Stromal cell of bone marrow (primary cell): ENCODE measurements at regions not wholly inside any gene's neighbourhood (a gene's known extent, or its start where the extent isn't known, plus 50 kb on each side); places are given as distances from the start of the nearest gene placed in this dataset.
"Not testable (repeated sequence)": the region's sequence is repeated elsewhere in the genome, so short reads cannot be mapped to it uniquely, and the experiment has no call there.

Experiments
- DNase-seq: peaks from one replicate; pipeline ENCODE4 v3.0.0-alpha.2; 2012; ENCODE audit warnings: low read depth

- DNase-seq, result no peak
Observed at GRCh38 chr1:117754061-117754969, 148.5 kb downstream of the TENT5C start.

GRCh38 chr1:117757668-117758067 is 151.8 kb downstream of the TENT5C start:
- peak; percentile 49 for DNase-seq

GRCh38 chr1:117758444-117759316 is 152.8 kb downstream of the TENT5C start:
- DNase-seq, result peak; percentile 74

GRCh38 chr1:117759535-117759934 is 153.7 kb downstream of the TENT5C start:
- DNase-seq, result no peak

- DNase-seq, result no peak
Observed at GRCh38 chr1:117760069-117760468, 154.2 kb downstream of the TENT5C start.

- DNase-seq, result no peak
Observed at GRCh38 chr1:117760485-117760884, 154.6 kb downstream of the TENT5C start.

GRCh38 chr1:117767756-117768155 is 161.7 kb downstream of the GDAP2 start:
- DNase-seq, result not testable (repeated sequence)

- no peak for DNase-seq
Observed at GRCh38 chr1:117770981-117771531, 158.4 kb downstream of the GDAP2 start.

- DNase-seq, result no peak
Observed at GRCh38 chr1:117779364-117779763, 150.1 kb downstream of the GDAP2 start.

GRCh38 chr1:117780687-117781475 is 148.5 kb downstream of the GDAP2 start:
- no peak for DNase-seq

GRCh38 chr1:117782056-117782455 is 147.4 kb downstream of the GDAP2 start:
- DNase-seq, result no peak

GRCh38 chr1:117783606-117784396 is 145.6 kb downstream of the GDAP2 start:
- DNase-seq, result no peak

- no peak for DNase-seq
Observed at GRCh38 chr1:117788014-117788413, 141.4 kb downstream of the GDAP2 start.

- no peak for DNase-seq
Observed at GRCh38 chr1:117793413-117793812, 136.0 kb downstream of the GDAP2 start.

- DNase-seq, result peak; percentile 58
Observed at GRCh38 chr1:117794073-117794472, 135.3 kb downstream of the GDAP2 start.

GRCh38 chr1:117795190-117795589 is 134.2 kb downstream of the GDAP2 start:
- peak; percentile 82 for DNase-seq

GRCh38 chr1:117795792-117796191 is 133.6 kb downstream of the GDAP2 start:
- no peak for DNase-seq

- DNase-seq, result no peak
Observed at GRCh38 chr1:117796226-117796625, 133.2 kb downstream of the GDAP2 start.

GRCh38 chr1:117798550-117798949 is 130.9 kb downstream of the GDAP2 start:
- no peak for DNase-seq

- no peak for DNase-seq
Observed at GRCh38 chr1:117802531-117803257, 126.7 kb downstream of the GDAP2 start.
